ENCODE measurements at regions not wholly inside any gene's neighbourhood (a gene's known extent, or its start where the extent isn't known, plus 50 kb on each side); places are given as distances from the start of the nearest gene placed in this dataset.

DNA sequence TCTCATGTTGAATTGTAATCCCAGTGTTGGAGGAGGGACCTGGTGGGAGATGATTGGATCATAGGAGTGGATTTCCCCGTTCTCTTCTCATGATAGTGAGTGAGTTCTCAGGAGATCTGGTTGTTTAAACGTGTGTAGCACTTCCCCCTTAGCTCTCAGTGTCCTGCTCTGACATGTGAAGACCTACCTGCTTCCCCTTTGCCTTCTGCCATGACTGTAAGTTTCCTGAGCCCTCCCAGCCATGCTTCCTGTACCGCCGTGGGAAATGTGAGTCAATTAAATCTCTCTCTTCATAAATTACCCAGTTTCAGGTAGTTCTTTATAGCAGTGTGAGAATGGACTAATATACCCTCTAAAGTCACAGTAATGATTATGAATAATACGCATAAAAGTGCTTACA is 248.4 kb upstream of the LRRC7 start:
- TF ChIP-seq POLR2A (IDR thresholded peaks at IDR 0.05; ENCODE audit: low read depth, low read length): no peak
- no peak for TF ChIP-seq POLR2AphosphoS5 (IDR thresholded peaks at IDR 0.05; ENCODE audit: low read depth, low read length)
- TF ChIP-seq TAF1 (IDR thresholded peaks at IDR 0.05; ENCODE audit: borderline replicate concordance, low read depth, low read length): no peak
- no peak for FAIRE-seq
- DNase-seq (ENCODE audit: insufficient read length): no peak

DNA sequence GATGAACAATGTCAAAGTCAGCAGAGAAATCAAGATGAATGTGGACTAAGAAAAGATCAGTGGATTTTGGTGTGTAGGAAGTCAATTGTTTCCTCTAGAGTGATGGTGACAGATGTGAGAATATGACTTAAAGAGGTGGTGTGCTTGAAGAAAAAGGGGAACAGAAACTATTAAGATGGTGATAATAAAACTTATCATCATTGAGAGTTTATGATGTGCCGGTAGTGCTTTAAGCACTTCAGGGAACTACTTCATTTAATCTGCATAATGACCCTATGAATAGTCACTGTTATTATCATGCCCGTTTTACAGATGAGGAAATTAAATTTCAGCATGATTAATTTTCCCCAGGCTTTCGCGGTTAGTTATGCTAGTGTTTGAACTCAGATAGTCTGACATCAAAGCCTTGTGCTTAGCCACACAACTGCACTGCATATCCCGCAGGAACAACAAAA is 246.9 kb upstream of the LRRC7 start:
- DNase-seq (ENCODE audit: insufficient read length) (no peak), FAIRE-seq (peak; percentile 33)
- no peak for TF ChIP-seq POLR2AphosphoS5 (IDR thresholded peaks at IDR 0.05; ENCODE audit: low read depth, low read length)

DNA sequence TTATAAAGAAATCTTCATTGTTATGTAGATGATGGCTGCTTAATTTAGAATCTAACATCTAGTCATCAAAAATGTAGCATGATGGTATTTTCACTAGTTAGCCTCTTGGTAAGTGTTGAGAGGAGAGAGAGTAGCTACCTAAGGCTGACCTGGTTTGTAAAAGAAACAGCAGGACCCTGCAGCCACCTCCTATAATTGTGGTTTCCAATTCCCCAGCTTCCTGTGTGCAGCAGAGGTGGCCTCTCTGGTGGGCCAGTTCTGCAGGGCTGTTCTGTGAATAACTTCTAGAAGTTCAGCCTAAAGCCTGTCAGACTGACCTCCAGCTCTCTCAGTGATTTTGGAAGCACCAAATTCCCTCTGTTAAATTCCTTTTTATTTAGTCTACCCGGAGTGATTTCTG is 246.4 kb upstream of the LRRC7 start:
- DNase-seq (ENCODE audit: insufficient read length): no peak
- TF ChIP-seq TAF1 (IDR thresholded peaks at IDR 0.05; ENCODE audit: borderline replicate concordance, low read depth, low read length) (no peak), POLR2A (IDR thresholded peaks at IDR 0.05; ENCODE audit: low read depth, low read length) (no peak), POLR2AphosphoS5 (IDR thresholded peaks at IDR 0.05; ENCODE audit: low read depth, low read length) (no peak)
- no peak for FAIRE-seq

DNA sequence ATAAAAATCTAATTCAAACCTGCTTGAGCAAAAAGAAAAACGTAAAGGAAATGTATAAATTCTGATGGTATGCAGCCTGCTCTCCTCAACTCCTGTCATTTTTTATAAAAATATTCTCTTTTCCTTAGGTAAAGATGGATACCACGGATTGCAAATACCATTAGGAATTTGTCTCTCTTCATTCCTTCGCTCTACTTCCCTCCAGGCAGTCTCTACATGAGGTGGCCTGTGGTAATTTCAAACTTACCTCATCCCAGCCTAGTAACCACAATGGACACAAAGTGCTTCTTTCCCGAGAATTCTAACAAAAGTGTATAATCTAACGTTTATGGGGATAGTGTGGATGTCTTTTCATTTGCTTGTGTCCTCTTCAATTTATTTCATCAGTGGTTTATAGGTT is 239.5 kb upstream of the LRRC7 start:
- no peak for DNase-seq (ENCODE audit: insufficient read length)
- no peak for FAIRE-seq
- TF ChIP-seq TAF1 (IDR thresholded peaks at IDR 0.05; ENCODE audit: borderline replicate concordance, low read depth, low read length) (no peak), POLR2AphosphoS5 (IDR thresholded peaks at IDR 0.05; ENCODE audit: low read depth, low read length) (no peak), POLR2A (IDR thresholded peaks at IDR 0.05; ENCODE audit: low read depth, low read length) (no peak)

DNA sequence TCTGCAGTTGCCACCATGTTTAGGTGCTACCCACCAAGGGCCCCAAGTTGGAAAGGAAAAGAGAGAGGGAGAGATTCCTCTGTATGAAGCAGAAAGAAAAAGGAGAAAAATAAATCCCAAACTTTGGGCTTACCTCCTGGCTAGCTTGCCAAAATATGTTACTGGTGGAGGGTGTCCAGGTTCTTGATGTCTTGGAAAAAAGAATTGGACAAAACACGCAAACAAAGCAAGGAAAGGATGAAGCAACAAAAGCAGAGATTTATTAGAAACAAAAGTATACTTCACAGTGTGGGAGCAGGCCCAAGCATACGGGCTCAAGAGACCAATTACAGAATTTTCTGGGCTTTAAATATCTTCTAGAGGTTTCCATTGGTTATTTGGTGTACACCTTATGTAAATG is 204.5 kb upstream of the LRRC7 start:
- DNase-seq (ENCODE audit: insufficient read length) (no peak), FAIRE-seq (no peak)
- no peak for TF ChIP-seq POLR2AphosphoS5 (IDR thresholded peaks at IDR 0.05; ENCODE audit: low read depth, low read length)
- TF ChIP-seq TAF1 (IDR thresholded peaks at IDR 0.05; ENCODE audit: borderline replicate concordance, low read depth, low read length): no peak
- TF ChIP-seq POLR2A (IDR thresholded peaks at IDR 0.05; ENCODE audit: low read depth, low read length): no peak

DNA sequence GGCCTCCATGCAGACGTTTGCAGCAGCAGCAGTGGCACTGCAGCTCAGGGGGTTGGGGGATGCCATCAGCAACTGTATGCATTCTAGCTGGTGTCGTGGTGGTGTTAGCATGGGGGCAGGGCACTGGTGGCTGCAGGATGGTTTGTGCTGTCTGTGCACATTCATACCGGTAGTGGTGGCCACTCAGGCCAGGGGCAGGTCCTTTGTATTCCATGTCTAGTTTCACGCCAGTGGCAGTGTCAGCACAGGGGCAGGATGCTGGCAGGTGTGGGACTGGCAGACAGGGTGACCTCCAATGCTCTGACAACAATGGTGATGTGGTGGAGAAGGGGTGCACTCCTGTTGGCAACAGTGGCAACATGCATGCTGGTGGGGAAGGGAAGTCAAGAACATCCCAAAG is 194.2 kb upstream of the LRRC7 start:
- DNase-seq (ENCODE audit: insufficient read length): no peak
- FAIRE-seq: no peak

DNA sequence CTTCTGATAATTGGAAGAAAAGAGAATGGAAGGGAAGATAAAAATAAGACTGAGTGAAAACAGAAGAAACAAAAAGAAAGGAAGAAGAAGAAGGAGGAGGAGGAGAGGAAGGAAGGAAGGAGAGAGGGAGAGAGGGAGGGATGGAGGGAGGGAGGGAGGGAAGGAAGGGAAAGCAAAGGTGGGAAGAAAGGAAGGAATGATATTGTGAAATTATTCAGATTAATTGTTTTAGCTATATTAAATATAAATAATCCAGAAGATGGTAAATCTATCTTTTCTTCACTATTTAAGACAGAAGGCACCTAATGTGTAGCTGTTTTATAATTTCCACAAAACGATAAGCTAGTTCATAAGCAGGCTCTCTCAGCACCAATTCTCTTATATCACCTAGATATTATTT is 191.3 kb upstream of the LRRC7 start:
- TF ChIP-seq TAF1 (IDR thresholded peaks at IDR 0.05; ENCODE audit: borderline replicate concordance, low read depth, low read length) (no peak), POLR2AphosphoS5 (IDR thresholded peaks at IDR 0.05; ENCODE audit: low read depth, low read length) (no peak), POLR2A (IDR thresholded peaks at IDR 0.05; ENCODE audit: low read depth, low read length) (no peak)
- no peak for FAIRE-seq
- no peak for DNase-seq (ENCODE audit: insufficient read length)

More for the DNA sequence above, 194.2 kb upstream of the LRRC7 start:
- TF ChIP-seq POLR2AphosphoS5 (IDR thresholded peaks at IDR 0.05; ENCODE audit: low read depth, low read length) (no peak), TAF1 (IDR thresholded peaks at IDR 0.05; ENCODE audit: borderline replicate concordance, low read depth, low read length) (no peak), POLR2A (IDR thresholded peaks at IDR 0.05; ENCODE audit: low read depth, low read length) (no peak)

DNA sequence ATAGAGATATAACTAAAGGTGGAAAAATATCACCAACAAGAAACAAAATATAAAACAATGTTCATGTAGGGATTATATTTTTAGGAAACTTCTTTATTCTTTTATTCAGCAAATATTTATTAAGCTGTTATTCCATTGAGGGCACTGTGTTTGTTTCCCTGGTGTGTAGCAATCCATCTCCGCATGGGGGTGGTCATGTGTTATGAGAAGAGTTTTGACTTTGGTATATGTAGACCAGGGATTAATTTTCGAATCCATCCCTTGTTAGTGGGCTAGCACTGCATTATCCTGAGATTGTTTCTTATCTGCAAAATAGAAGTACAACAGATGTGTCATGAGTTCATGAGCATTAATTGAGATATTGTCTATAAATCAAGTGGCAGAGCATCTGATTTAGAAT is 190.2 kb upstream of the LRRC7 start:
- DNase-seq (ENCODE audit: insufficient read length): no peak
- TF ChIP-seq POLR2AphosphoS5 (IDR thresholded peaks at IDR 0.05; ENCODE audit: low read depth, low read length) (no peak), POLR2A (IDR thresholded peaks at IDR 0.05; ENCODE audit: low read depth, low read length) (no peak), TAF1 (IDR thresholded peaks at IDR 0.05; ENCODE audit: borderline replicate concordance, low read depth, low read length) (no peak)
- FAIRE-seq: no peak

DNA sequence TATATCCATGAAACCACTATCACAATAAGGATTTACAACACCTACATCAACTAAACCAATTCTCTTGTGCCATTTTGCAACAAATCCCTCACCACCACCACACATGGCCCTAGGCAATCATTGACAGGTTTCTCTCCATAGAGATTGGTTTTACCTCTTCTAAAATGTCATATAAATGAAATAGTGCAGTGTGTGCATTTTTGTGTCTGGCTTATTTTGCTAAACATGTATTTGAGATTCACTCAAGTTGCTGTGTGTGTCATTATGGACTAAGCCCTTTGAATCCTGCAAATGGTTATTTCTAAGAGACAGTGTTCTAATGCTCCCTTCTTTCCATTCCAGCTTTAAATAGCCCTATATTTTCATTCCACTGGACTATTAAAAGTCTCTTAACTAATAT is 179.7 kb upstream of the LRRC7 start:
- DNase-seq (ENCODE audit: insufficient read length): no peak
- no peak for TF ChIP-seq POLR2AphosphoS5 (IDR thresholded peaks at IDR 0.05; ENCODE audit: low read depth, low read length)
- TF ChIP-seq TAF1 (IDR thresholded peaks at IDR 0.05; ENCODE audit: borderline replicate concordance, low read depth, low read length): no peak
- TF ChIP-seq POLR2A (IDR thresholded peaks at IDR 0.05; ENCODE audit: low read depth, low read length): no peak

DNA sequence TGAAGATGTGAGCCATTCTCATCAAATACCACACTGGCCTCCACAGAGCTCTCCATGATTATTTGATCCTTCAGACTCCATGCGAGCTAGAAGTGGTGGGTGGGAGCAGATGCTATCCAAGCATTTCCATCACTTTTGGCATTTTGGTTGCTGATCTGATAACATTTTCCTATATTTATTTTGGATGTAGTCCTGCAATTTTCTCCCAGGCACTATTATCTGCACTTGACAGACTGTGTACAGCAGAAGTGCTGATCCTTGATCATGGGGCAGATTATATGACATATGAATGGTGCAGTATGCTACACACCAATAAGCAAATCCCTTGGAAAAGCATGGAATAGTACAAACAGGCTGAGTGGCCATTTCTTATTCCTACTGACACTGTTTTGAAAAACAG is 167.6 kb upstream of the LRRC7 start:
- FAIRE-seq (no peak), DNase-seq (ENCODE audit: insufficient read length) (no peak)
- TF ChIP-seq POLR2AphosphoS5 (IDR thresholded peaks at IDR 0.05; ENCODE audit: low read depth, low read length) (no peak), POLR2A (IDR thresholded peaks at IDR 0.05; ENCODE audit: low read depth, low read length) (no peak), TAF1 (IDR thresholded peaks at IDR 0.05; ENCODE audit: borderline replicate concordance, low read depth, low read length) (no peak)

More for the DNA sequence above, 179.7 kb upstream of the LRRC7 start:
- FAIRE-seq: no peak

DNA sequence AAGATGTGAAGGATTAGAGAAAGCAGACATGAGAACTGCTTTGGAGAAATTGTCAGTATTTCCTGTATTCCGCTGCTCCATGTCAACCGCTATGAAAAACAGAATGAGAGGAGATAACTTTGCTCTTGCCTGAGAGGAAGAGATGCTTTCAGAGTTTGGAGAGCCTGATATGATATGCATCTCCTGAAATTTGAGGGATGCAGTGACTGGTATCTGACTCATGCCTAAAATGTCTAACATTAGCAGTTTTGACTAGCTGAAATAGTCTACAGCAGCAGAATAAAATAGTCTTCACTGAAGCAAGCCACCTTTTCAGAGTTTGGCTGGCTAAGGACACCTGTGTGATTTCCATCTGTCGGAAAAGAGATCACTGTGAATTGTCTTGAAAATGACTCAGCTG is 165.8 kb upstream of the LRRC7 start:
- FAIRE-seq (no peak), DNase-seq (ENCODE audit: insufficient read length) (no peak)
- TF ChIP-seq POLR2AphosphoS5 (IDR thresholded peaks at IDR 0.05; ENCODE audit: low read depth, low read length): no peak
- TF ChIP-seq POLR2A (IDR thresholded peaks at IDR 0.05; ENCODE audit: low read depth, low read length): no peak
- no peak for TF ChIP-seq TAF1 (IDR thresholded peaks at IDR 0.05; ENCODE audit: borderline replicate concordance, low read depth, low read length)

DNA sequence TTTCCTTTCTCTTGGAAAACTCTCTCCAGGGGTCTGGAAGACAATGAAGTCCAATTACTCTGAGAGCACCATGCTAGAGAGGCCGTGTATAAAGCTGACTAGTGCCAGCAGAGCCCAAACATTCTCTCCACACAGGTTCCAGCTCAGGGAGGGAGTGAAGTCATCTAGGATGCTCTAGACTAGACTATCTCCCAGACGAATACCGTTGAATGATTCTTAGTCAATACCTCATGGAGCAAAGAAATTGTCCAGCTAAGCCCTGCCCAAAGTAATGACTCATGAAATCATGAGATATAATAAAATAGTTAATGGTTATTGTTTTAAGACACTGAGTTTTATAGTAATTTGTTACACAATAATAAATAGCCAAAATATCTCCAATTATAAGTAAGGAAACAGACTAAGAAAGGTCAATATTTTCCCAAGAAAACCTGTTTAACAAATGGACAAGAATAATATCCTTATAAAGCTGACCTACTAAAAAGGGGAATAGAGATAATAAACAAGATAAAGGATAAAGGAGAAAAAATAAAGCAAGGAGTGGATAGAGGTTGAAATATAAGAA is 163.9 kb upstream of the LRRC7 start:
- FAIRE-seq (no peak), DNase-seq (ENCODE audit: insufficient read length) (no peak)
- TF ChIP-seq TAF1 (IDR thresholded peaks at IDR 0.05; ENCODE audit: borderline replicate concordance, low read depth, low read length) (no peak), POLR2AphosphoS5 (IDR thresholded peaks at IDR 0.05; ENCODE audit: low read depth, low read length) (no peak), POLR2A (IDR thresholded peaks at IDR 0.05; ENCODE audit: low read depth, low read length) (no peak)

DNA sequence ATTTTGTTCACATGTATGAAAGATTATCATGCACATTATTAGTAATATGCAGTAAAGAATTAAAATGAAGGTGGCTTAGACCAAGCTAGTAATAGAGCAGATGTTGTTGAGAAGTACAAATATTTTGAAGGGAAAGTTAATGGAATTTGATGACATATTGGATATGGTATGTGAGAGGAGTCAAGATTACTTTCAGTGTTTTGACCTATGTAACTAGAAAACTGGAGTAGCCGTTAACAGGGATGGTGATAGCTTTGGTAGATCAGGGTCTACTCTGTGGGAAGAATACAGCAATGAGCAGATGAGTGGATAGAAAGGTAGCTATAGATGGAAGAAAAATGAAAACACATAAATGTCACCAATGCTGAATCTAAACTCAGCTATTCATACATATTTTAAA is 163.2 kb upstream of the LRRC7 start:
- DNase-seq (ENCODE audit: insufficient read length): no peak
- FAIRE-seq: no peak
- no peak for TF ChIP-seq POLR2AphosphoS5 (IDR thresholded peaks at IDR 0.05; ENCODE audit: low read depth, low read length)
- no peak for TF ChIP-seq POLR2A (IDR thresholded peaks at IDR 0.05; ENCODE audit: low read depth, low read length)
- TF ChIP-seq TAF1 (IDR thresholded peaks at IDR 0.05; ENCODE audit: borderline replicate concordance, low read depth, low read length): no peak

Data from GM12892 (cell line).